ENCODE measurements at regions not wholly inside any gene's neighbourhood (a gene's known extent, or its start where the extent isn't known, plus 50 kb on each side); places are given as distances from the start of the nearest gene placed in this dataset.
A peak's percentile ranks its signal among the peaks of the same experiment; 100 is the strongest.

DNA sequence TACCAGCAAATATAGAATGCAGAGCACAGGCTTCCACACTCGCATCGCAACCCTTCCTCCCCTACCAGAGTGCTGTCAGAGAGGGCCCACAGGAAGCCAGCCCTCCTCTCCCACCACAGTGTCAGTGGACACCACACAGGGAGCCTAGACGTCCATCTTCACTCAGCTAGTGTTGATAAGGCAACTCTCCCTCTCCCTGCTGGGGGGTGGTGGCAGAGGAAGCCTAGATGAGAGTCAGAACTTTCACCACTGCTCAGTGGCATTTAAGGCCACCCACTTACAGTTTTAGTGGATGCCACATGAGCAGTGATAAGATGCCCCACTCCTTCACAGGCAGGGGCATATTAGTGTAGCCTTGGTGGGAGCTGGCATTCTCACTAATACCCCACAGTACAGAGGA, 109.8 kb upstream of the UBE3A start:
- DNase-seq (no peak), FAIRE-seq (no peak)
- no peaks in the 10 kb centered on the region for H3K27me3 ChIP-seq (ENCODE audit: control insufficient read depth in 3 of 3, insufficient read depth in 3 of 3, low read length in 3 of 3)
- WGBS, 3 donors, result 77 to 83% (median 78%) methylated on average over 3 of the region's 3 CpGs
- no peak overlapping the region for H3K4me3 ChIP-seq (ENCODE audit: low read depth in 1 of 3, low read length in 3 of 3)
- H3K36me3 ChIP-seq (ENCODE audit: control insufficient read depth in 3 of 3, insufficient read depth in 2 of 3, low read depth in 1 of 3, low read length in 3 of 3), result no peaks in the 10 kb centered on the region
- H3K9me3 ChIP-seq (ENCODE audit: control insufficient read depth in 2 of 2, insufficient read depth in 1 of 2, low read depth in 1 of 2, low read length in 1 of 2), result peaks cover 0 to 1% of the 10 kb centered on the region in 2 donors
- H3K4me1 ChIP-seq (ENCODE audit: control insufficient read depth in 3 of 3, insufficient read depth in 2 of 3, low read depth in 1 of 3, low read length in 2 of 3), result no peaks in the 10 kb centered on the region
- no peak overlapping the region for H3K27ac ChIP-seq (ENCODE audit: low read depth in 1 of 3, low read length in 2 of 3)

- Histone ChIP-seq H3K36me3 (ENCODE audit: control insufficient read depth in 3 of 3, insufficient read depth in 2 of 3, low read depth in 1 of 3, low read length in 3 of 3) (no peaks in the 10 kb centered on the region), H3K4me3 (ENCODE audit: low read depth in 1 of 3, low read length in 3 of 3) (no peak overlapping the region), H3K4me1 (ENCODE audit: control insufficient read depth in 3 of 3, insufficient read depth in 2 of 3, low read depth in 1 of 3, low read length in 2 of 3) (no peaks in the 10 kb centered on the region), H3K9me3 (ENCODE audit: control insufficient read depth in 2 of 2, insufficient read depth in 1 of 2, low read depth in 1 of 2, low read length in 1 of 2) (peaks cover 0 to 1% of the 10 kb centered on the region in 2 donors), H3K27me3 (ENCODE audit: control insufficient read depth in 3 of 3, insufficient read depth in 3 of 3, low read length in 3 of 3) (no peaks in the 10 kb centered on the region), H3K27ac (ENCODE audit: low read depth in 1 of 3, low read length in 2 of 3) (no peak overlapping the region)
- FAIRE-seq, result no peak
- DNase-seq, result no peak
- WGBS, 3 donors, result 72 to 80% (median 72%) methylated on average over 3 of the region's 3 CpGs
Observed at GRCh38 chr15:25545889-25546288, 107.1 kb upstream of the UBE3A start.

GRCh38 chr15:25545017-25545416, 106.2 kb upstream of the UBE3A start:
- H3K27ac ChIP-seq (ENCODE audit: low read depth in 1 of 3, low read length in 2 of 3), result no peak overlapping the region
- no peaks in the 10 kb centered on the region for H3K27me3 ChIP-seq (ENCODE audit: control insufficient read depth in 3 of 3, insufficient read depth in 3 of 3, low read length in 3 of 3)
- FAIRE-seq (no peak), DNase-seq (no peak)
- peaks cover 0 to 1% of the 10 kb centered on the region in 2 donors for H3K9me3 ChIP-seq (ENCODE audit: control insufficient read depth in 2 of 2, insufficient read depth in 1 of 2, low read depth in 1 of 2, low read length in 1 of 2)
- H3K4me1 ChIP-seq (ENCODE audit: control insufficient read depth in 3 of 3, insufficient read depth in 2 of 3, low read depth in 1 of 3, low read length in 2 of 3), result no peaks in the 10 kb centered on the region
- H3K36me3 ChIP-seq (ENCODE audit: control insufficient read depth in 3 of 3, insufficient read depth in 2 of 3, low read depth in 1 of 3, low read length in 3 of 3), result no peaks in the 10 kb centered on the region
- WGBS, 3 donors, result 30 to 65% (median 41%) methylated on average over 1 of the region's 1 CpG
- no peak overlapping the region for H3K4me3 ChIP-seq (ENCODE audit: low read depth in 1 of 3, low read length in 3 of 3)

DNA sequence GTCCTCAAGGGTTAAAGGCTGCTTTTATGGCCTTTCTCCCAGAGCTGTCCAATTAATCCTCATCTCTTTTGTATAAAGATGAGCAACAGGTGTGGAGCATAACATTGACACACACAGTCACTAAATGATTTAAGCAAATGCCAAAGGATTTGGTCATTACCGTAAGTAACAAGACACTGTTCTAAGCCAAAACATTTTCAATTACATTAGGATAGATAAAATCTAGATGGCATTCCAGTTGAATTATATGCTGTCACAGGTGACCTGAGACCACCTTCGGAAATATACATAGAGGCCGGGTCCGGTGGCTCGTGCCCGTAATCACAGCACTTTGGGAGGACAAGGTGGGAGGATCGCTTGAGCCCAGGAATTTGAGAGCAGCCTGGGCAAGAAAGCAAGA, 105.3 kb upstream of the UBE3A start:
- H3K4me3 ChIP-seq (ENCODE audit: low read depth in 1 of 3, low read length in 3 of 3), result no peak overlapping the region
- FAIRE-seq (no peak), DNase-seq (no peak)
- H3K9me3 ChIP-seq (ENCODE audit: control insufficient read depth in 2 of 2, insufficient read depth in 1 of 2, low read depth in 1 of 2, low read length in 1 of 2), result peaks cover 0 to 1% of the 10 kb centered on the region in 2 donors
- no peaks in the 10 kb centered on the region for H3K27me3 ChIP-seq (ENCODE audit: control insufficient read depth in 3 of 3, insufficient read depth in 3 of 3, low read length in 3 of 3)
- no peaks in the 10 kb centered on the region for H3K4me1 ChIP-seq (ENCODE audit: control insufficient read depth in 3 of 3, insufficient read depth in 2 of 3, low read depth in 1 of 3, low read length in 2 of 3)
- WGBS, 3 donors, result 93 to 99% (median 96%) methylated on average over 7 of the region's 7 CpGs
- no peaks in the 10 kb centered on the region for H3K36me3 ChIP-seq (ENCODE audit: control insufficient read depth in 3 of 3, insufficient read depth in 2 of 3, low read depth in 1 of 3, low read length in 3 of 3)
- H3K27ac ChIP-seq (ENCODE audit: low read depth in 1 of 3, low read length in 2 of 3), result no peak overlapping the region

DNA sequence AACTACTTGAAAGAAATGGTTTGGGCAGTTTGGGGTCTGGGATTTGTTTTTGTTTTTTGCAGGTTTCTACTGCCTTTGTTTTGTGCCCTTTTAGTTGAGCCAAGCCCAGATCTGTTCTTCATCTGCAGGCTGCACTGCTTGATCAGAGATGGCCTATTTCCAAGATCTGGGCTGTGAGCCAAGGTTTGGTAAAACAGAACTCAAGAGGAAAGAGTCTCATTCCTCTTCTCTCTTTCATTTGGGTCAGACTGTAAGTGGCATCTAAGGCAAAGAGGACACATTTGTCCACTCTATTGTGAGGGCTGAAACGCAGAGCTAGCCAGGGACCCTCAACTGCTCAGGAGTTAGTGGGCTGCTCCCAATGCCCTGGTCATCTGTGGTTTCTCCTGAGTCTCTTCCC, 104.4 kb upstream of the UBE3A start:
- 33 to 65% (median 36%) methylated on average over 1 of the region's 1 CpG for WGBS, 3 donors
- no peak for FAIRE-seq
- Histone ChIP-seq H3K36me3 (ENCODE audit: control insufficient read depth in 3 of 3, insufficient read depth in 2 of 3, low read depth in 1 of 3, low read length in 3 of 3) (no peaks in the 10 kb centered on the region), H3K27ac (ENCODE audit: low read depth in 1 of 3, low read length in 2 of 3) (no peak overlapping the region), H3K4me3 (ENCODE audit: low read depth in 1 of 3, low read length in 3 of 3) (no peak overlapping the region), H3K9me3 (ENCODE audit: control insufficient read depth in 2 of 2, insufficient read depth in 1 of 2, low read depth in 1 of 2, low read length in 1 of 2) (no peaks in the 10 kb centered on the region), H3K4me1 (ENCODE audit: control insufficient read depth in 3 of 3, insufficient read depth in 2 of 3, low read depth in 1 of 3, low read length in 2 of 3) (no peaks in the 10 kb centered on the region), H3K27me3 (ENCODE audit: control insufficient read depth in 3 of 3, insufficient read depth in 3 of 3, low read length in 3 of 3) (no peaks in the 10 kb centered on the region)
- DNase-seq, result peak; percentile 0 to 16

GRCh38 chr15:25541228-25541627, 102.4 kb upstream of the UBE3A start:
- Histone ChIP-seq H3K27me3 (ENCODE audit: control insufficient read depth in 3 of 3, insufficient read depth in 3 of 3, low read length in 3 of 3) (no peaks in the 10 kb centered on the region), H3K9me3 (ENCODE audit: control insufficient read depth in 2 of 2, insufficient read depth in 1 of 2, low read depth in 1 of 2, low read length in 1 of 2) (no peaks in the 10 kb centered on the region), H3K36me3 (ENCODE audit: control insufficient read depth in 3 of 3, insufficient read depth in 2 of 3, low read depth in 1 of 3, low read length in 3 of 3) (no peaks in the 10 kb centered on the region), H3K27ac (ENCODE audit: low read depth in 1 of 3, low read length in 2 of 3) (no peak overlapping the region), H3K4me1 (ENCODE audit: control insufficient read depth in 3 of 3, insufficient read depth in 2 of 3, low read depth in 1 of 3, low read length in 2 of 3) (no peaks in the 10 kb centered on the region), H3K4me3 (ENCODE audit: low read depth in 1 of 3, low read length in 3 of 3) (no peak overlapping the region)
- DNase-seq, result no peak
- FAIRE-seq, result no peak

DNA sequence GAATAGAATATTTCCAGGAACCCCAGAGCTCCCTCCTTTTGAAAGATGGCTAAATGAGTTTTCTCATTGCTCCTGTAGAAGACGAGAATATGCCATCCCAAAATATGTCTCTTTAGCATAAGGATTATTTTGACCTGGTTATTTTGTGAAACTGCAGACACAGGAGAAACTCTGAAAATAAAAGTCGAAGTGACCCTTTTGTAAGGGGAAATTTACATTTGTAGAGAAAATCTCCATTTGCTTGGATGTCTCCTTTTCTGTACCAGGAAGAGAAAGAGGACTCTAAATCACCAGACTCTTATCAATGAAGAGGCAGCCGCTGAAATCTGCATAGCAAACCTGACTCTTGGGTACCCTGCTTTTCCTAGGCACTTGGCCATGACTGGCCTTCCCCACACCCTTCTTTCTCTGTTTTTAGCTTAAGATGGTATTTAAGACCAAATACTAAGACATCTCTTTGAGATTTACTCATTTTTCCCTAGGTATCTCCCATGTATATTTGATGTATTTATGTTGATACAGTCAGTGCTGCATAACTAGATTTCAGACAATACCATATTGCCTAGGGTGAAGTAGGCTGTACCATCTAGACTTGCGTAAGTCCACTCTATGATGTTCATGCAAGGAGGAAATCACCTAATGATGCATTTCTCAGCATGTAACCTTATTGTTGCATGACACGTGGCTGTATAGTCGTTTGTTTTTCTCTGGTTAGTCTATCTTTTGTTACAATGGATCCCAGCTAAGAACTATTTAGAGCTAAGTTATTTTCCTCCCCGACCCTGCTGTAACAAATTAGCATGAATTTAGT, 98.2 kb upstream of the UBE3A start:
- Histone ChIP-seq H3K4me3 (ENCODE audit: low read depth in 1 of 3, low read length in 3 of 3) (no peak overlapping the region), H3K9me3 (ENCODE audit: control insufficient read depth in 2 of 2, insufficient read depth in 1 of 2, low read depth in 1 of 2, low read length in 1 of 2) (no peaks in the 10 kb centered on the region), H3K27me3 (ENCODE audit: control insufficient read depth in 3 of 3, insufficient read depth in 3 of 3, low read length in 3 of 3) (no peaks in the 10 kb centered on the region), H3K27ac (ENCODE audit: low read depth in 1 of 3, low read length in 2 of 3) (no peak overlapping the region), H3K36me3 (ENCODE audit: control insufficient read depth in 3 of 3, insufficient read depth in 2 of 3, low read depth in 1 of 3, low read length in 3 of 3) (no peaks in the 10 kb centered on the region), H3K4me1 (ENCODE audit: control insufficient read depth in 3 of 3, insufficient read depth in 2 of 3, low read depth in 1 of 3, low read length in 2 of 3) (no peaks in the 10 kb centered on the region)
- DNase-seq, result no peak
- FAIRE-seq, result no peak
- 65 to 74% (median 73%) methylated on average over 7 of the region's 7 CpGs for WGBS, 3 donors

DNA sequence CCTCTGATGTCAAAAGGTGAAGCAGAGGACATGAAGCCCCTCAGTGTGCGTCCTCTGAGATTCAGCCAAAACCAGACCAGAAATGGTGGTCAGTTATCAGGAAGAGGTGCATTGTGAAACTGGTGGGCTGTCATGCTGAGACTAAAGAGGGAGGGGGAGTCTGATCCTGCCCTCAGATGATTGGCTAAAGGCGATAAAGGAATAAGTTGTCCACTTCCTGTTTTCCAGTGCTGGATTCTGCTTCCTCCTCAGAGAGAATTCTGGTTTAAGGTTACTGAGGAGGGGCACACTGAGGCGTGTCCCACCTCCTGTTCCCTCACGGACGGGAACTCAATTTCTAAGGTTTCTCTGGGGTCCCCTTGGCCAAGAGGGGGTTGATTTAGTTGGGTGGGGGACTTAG, 97.0 kb upstream of the UBE3A start:
- Histone ChIP-seq H3K9me3 (ENCODE audit: control insufficient read depth in 2 of 2, insufficient read depth in 1 of 2, low read depth in 1 of 2, low read length in 1 of 2) (no peaks in the 10 kb centered on the region), H3K36me3 (ENCODE audit: control insufficient read depth in 3 of 3, insufficient read depth in 2 of 3, low read depth in 1 of 3, low read length in 3 of 3) (no peaks in the 10 kb centered on the region), H3K4me3 (ENCODE audit: low read depth in 1 of 3, low read length in 3 of 3) (no peak overlapping the region), H3K4me1 (ENCODE audit: control insufficient read depth in 3 of 3, insufficient read depth in 2 of 3, low read depth in 1 of 3, low read length in 2 of 3) (no peaks in the 10 kb centered on the region), H3K27ac (ENCODE audit: low read depth in 1 of 3, low read length in 2 of 3) (no peak overlapping the region), H3K27me3 (ENCODE audit: control insufficient read depth in 3 of 3, insufficient read depth in 3 of 3, low read length in 3 of 3) (no peaks in the 10 kb centered on the region)
- FAIRE-seq (no peak), DNase-seq (no peak)
- WGBS, 3 donors, result 78 to 93% (median 88%) methylated on average over 5 of the region's 5 CpGs

DNA sequence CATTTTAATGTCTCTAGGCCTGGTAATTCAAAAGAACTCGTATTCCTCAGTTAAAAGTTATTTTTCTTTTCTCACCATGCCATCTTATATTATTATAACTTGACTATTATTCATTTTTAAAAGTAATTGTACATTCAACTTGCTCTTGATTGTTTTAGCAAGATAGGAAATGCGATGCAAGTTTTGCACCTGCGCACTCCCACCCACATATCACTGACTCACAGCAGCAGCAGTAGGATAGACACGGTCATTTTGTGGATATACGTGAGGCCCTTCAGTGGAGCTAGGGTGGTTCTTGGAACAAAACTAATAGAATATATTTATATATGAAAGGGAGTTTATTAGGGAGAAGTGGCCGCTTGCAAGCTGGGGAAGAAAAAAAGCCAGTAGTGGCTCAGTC, 95.5 kb upstream of the UBE3A start:
- Histone ChIP-seq H3K4me1 (ENCODE audit: control insufficient read depth in 3 of 3, insufficient read depth in 2 of 3, low read depth in 1 of 3, low read length in 2 of 3) (no peaks in the 10 kb centered on the region), H3K9me3 (ENCODE audit: control insufficient read depth in 2 of 2, insufficient read depth in 1 of 2, low read depth in 1 of 2, low read length in 1 of 2) (no peaks in the 10 kb centered on the region), H3K36me3 (ENCODE audit: control insufficient read depth in 3 of 3, insufficient read depth in 2 of 3, low read depth in 1 of 3, low read length in 3 of 3) (no peaks in the 10 kb centered on the region), H3K4me3 (ENCODE audit: low read depth in 1 of 3, low read length in 3 of 3) (no peak overlapping the region), H3K27me3 (ENCODE audit: control insufficient read depth in 3 of 3, insufficient read depth in 3 of 3, low read length in 3 of 3) (no peaks in the 10 kb centered on the region), H3K27ac (ENCODE audit: low read depth in 1 of 3, low read length in 2 of 3) (no peak overlapping the region)
- DNase-seq, result no peak
- FAIRE-seq, result no peak
- 78 to 85% (median 85%) methylated on average over 6 of the region's 6 CpGs for WGBS, 3 donors

Measured in small intestine (tissue), 7 donors.